ENCODE measurements at regions not wholly inside any gene's neighbourhood (a gene's known extent, or its start where the extent isn't known, plus 50 kb on each side); places are given as distances from the start of the nearest gene placed in this dataset.
"Not testable (repeated sequence)": the region's sequence is repeated elsewhere in the genome, so short reads cannot be mapped to it uniquely, and the experiment has no call there.

DNA sequence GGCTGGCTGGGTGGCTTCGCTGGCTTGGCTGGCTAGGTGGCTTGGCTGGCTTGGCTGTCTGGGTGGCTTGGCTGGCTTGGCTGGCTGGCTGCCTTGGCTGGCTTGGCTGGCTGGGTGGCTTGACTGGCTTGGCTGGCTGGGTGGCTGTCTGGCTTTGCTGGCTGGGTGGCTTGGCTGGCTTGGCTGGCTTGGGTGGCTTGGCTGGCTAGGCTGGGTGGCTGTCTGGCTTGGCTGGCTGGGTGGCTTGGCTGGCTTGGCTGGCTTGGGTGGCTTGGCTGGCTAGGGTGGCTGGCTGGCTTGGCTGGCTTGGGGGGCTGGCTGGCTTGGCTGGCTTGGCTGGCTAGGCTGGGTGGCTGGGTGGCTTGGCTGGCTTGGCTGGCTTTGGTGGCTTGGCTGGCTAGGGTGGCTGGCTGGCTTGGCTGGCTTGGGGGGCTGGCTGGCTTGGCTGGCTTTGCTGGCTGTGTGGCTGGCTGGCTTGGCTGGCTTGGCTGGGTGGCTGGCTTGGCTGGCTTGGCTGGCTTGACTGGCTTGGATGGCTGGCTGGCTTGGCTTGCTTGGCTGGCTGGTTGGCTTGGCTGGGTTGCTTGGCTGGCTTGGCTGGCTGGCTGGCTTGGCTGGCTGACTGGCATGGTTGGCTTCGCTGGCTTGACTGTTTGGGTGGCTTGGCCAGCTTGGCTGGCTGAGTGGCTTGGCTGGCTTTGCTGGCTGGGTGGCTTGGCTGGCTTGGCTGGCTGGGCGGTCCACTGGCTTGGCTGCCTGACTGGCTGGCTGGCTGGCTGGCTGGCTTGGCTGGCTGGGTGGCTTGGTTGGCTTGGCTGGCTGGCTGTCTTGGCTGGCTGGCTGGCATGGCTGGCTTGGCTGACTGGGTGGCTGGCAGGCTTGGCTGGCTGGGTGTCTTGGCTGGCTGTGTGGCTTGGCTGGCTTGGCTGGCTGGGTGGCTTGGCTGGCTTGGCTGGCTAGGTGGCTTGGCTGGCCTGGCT lies 436.3 kb downstream of the GOLGA6L6 start:
- H3K4me3 ChIP-seq (ENCODE audit: insufficient read depth, low read depth, low read length); H2BK15ac ChIP-seq (ENCODE audit: low read depth, low read length); H3K4me2 ChIP-seq (ENCODE audit: low read depth, low read length); intact Hi-C loops (cut with micrococcal nuclease); DNase-seq; ATAC-seq (ENCODE audit: low read depth); H2AK5ac ChIP-seq (ENCODE audit: low read depth, low read length); H2BK5ac ChIP-seq (ENCODE audit: low read depth, low read length, poor library complexity, severe bottlenecking); BruUV-seq (replicated peaks); H2AK9ac ChIP-seq (replicated peaks; ENCODE audit: low read depth, low read length, poor library complexity); H3K4ac ChIP-seq (ENCODE audit: low read depth, low read length); H4K8ac ChIP-seq (ENCODE audit: low read depth in 2 of 2, low read length in 2 of 2); H3K9me3 ChIP-seq (ENCODE audit: control insufficient read depth, insufficient read depth, low read length); POLR2A ChIA-PET (ENCODE audit: unreplicated experiment); H2BK120ac ChIP-seq (ENCODE audit: low read depth, low read length); H4K91ac ChIP-seq (ENCODE audit: insufficient read depth, low read depth, low read length); H3K4me1 ChIP-seq (ENCODE audit: control insufficient read depth, insufficient read depth, low read length); dilution Hi-C loops (cut with HindIII; ENCODE audit: low sequenced_read_pairs, unreplicated experiment); H3K56ac ChIP-seq (ENCODE audit: extremely low read depth, insufficient read depth, low read length); H3K27me3 ChIP-seq (ENCODE audit: control insufficient read depth, insufficient read depth, low read length); H3K23ac ChIP-seq (ENCODE audit: low read depth, low read length); H3K36me3 ChIP-seq (ENCODE audit: control insufficient read depth, insufficient read depth, low read length); H4K5ac ChIP-seq (ENCODE audit: low read depth, low read length); H2BK20ac ChIP-seq (ENCODE audit: low read depth, low read length); H3K9ac ChIP-seq (ENCODE audit: low read depth, low read length); H3K79me1 ChIP-seq (ENCODE audit: low read depth in 1 of 2, low read length in 2 of 2); H4K20me1 ChIP-seq (ENCODE audit: insufficient read depth, low read length); H3K27ac ChIP-seq (ENCODE audit: insufficient read depth, low read length); CTCF ChIA-PET; H3K9me1 ChIP-seq (ENCODE audit: insufficient read depth, low read length); in situ Hi-C loops (cut with MboI; ENCODE audit: low sequenced_read_pairs); H3K18ac ChIP-seq (ENCODE audit: low read depth, low read length); H2AFZ ChIP-seq (replicated peaks; ENCODE audit: low read length, poor library complexity); H3K14ac ChIP-seq (replicated peaks; ENCODE audit: low read depth, low read length): not testable (repeated sequence)
- WGBS, 2 experiments (ENCODE audit: extremely low coverage in 2 of 2, insufficient read length in 1 of 2), result no CpG with 5 or more reads among the region's 3 CpGs

DNA sequence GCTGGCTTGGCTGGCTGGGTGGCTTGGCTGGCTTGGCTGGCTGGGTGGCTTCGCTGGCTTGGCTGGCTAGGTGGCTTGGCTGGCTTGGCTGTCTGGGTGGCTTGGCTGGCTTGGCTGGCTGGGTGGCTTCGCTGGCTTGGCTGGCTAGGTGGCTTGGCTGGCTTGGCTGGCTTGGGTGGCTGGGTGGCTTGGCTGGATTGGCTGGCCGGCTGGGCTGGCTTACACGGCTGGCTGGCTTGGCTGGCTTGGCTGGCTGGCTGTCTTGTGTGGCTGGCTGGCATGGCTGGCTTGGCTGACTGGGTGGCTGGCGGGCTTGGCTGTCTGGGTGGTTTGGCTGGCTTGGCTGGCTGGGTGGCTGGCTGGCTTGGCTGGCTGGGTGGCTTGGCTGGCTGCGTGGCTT lies 437.0 kb downstream of the GOLGA6L6 start:
- H3K14ac ChIP-seq (replicated peaks; ENCODE audit: low read depth, low read length); H3K9me3 ChIP-seq (ENCODE audit: control insufficient read depth, insufficient read depth, low read length); POLR2A ChIA-PET (ENCODE audit: unreplicated experiment); in situ Hi-C loops (cut with MboI; ENCODE audit: low sequenced_read_pairs); H3K27ac ChIP-seq (ENCODE audit: insufficient read depth, low read length); H3K18ac ChIP-seq (ENCODE audit: low read depth, low read length); intact Hi-C loops (cut with micrococcal nuclease); H3K56ac ChIP-seq (ENCODE audit: extremely low read depth, insufficient read depth, low read length); ATAC-seq (ENCODE audit: low read depth); H3K9ac ChIP-seq (ENCODE audit: low read depth, low read length); H3K79me1 ChIP-seq (ENCODE audit: low read depth in 1 of 2, low read length in 2 of 2); H3K4me1 ChIP-seq (ENCODE audit: control insufficient read depth, insufficient read depth, low read length); H4K8ac ChIP-seq (ENCODE audit: low read depth in 2 of 2, low read length in 2 of 2); H3K27me3 ChIP-seq (ENCODE audit: control insufficient read depth, insufficient read depth, low read length); H3K23ac ChIP-seq (ENCODE audit: low read depth, low read length); H2BK20ac ChIP-seq (ENCODE audit: low read depth, low read length); H3K4me2 ChIP-seq (ENCODE audit: low read depth, low read length); H2AFZ ChIP-seq (replicated peaks; ENCODE audit: low read length, poor library complexity); H4K91ac ChIP-seq (ENCODE audit: insufficient read depth, low read depth, low read length); H3K4me3 ChIP-seq (ENCODE audit: insufficient read depth, low read depth, low read length); BruUV-seq (replicated peaks); H3K9me1 ChIP-seq (ENCODE audit: insufficient read depth, low read length); H2BK120ac ChIP-seq (ENCODE audit: low read depth, low read length); DNase-seq; CTCF ChIA-PET; H4K5ac ChIP-seq (ENCODE audit: low read depth, low read length); H3K4ac ChIP-seq (ENCODE audit: low read depth, low read length); H4K20me1 ChIP-seq (ENCODE audit: insufficient read depth, low read length); H2AK5ac ChIP-seq (ENCODE audit: low read depth, low read length); dilution Hi-C loops (cut with HindIII; ENCODE audit: low sequenced_read_pairs, unreplicated experiment); H2AK9ac ChIP-seq (replicated peaks; ENCODE audit: low read depth, low read length, poor library complexity); H3K36me3 ChIP-seq (ENCODE audit: control insufficient read depth, insufficient read depth, low read length); H2BK15ac ChIP-seq (ENCODE audit: low read depth, low read length); H2BK5ac ChIP-seq (ENCODE audit: low read depth, low read length, poor library complexity, severe bottlenecking): not testable (repeated sequence)
- no CpG with 5 or more reads among the region's 6 CpGs for WGBS, 2 experiments (ENCODE audit: extremely low coverage in 2 of 2, insufficient read length in 1 of 2)
